ENCODE measurements at regions not wholly inside any gene's neighbourhood (a gene's known extent, or its start where the extent isn't known, plus 50 kb on each side); places are given as distances from the start of the nearest gene placed in this dataset.
"Not testable (repeated sequence)": the region's sequence is repeated elsewhere in the genome, so short reads cannot be mapped to it uniquely, and the experiment has no call there.

- no peak for DNase-seq
Observed at GRCh38 chr3:197404754-197405153, 106.3 kb upstream of the DLG1 start.

GRCh38 chr3:197404030-197404429 lies 105.6 kb upstream of the DLG1 start:
- no peak for DNase-seq

GRCh38 chr3:197402401-197402800 lies 104.0 kb upstream of the DLG1 start:
- not testable (repeated sequence) for DNase-seq

- DNase-seq = no peak
Observed at GRCh38 chr3:197399486-197399885, 101.1 kb upstream of the DLG1 start.

GRCh38 chr3:197398286-197398878 lies 100.0 kb upstream of the DLG1 start:
- no peak for DNase-seq

DNA sequence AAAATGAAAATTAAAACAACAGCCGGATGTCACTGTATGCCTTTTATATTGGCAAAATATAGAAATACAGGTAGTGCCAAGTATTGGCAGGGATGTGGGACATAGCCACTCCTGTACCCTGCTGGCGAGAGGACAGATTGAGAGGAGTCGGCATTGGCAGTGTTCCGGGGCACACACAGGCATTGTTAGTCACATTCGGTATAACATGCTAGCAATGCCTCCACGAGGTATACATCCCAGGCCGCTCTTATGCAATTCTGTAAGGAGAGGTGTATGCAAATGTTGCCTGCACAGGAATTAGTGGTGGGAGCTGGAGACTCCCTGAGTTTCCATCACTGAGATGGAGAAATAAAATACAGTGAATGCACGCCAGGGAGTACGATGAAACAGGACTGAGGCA lies 99.4 kb upstream of the DLG1 start:
- no peak for DNase-seq

- DNase-seq = no peak
Observed at GRCh38 chr3:197394464-197395321, 96.3 kb upstream of the DLG1 start.

DNA sequence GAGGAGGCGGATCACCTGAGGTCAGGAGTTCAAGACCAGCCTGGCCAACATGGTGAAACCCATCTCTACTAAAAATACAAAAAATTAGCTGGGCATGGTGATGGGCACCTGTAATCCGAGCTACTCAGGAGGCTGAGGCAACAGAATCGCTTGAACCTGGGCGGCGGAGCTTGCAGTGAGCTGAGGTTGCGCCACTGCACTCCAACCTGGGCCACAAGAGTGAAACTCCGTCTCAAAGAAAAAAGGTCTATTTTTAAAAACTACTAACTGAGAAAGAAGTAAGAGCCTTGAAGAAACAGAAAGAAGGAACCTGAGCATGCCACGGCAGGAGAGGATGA lies 95.7 kb upstream of the DLG1 start:
- not testable (repeated sequence) for DNase-seq

- no peak for DNase-seq
Observed at GRCh38 chr3:197393711-197394110, 95.3 kb upstream of the DLG1 start.

GRCh38 chr3:197392961-197393360 lies 94.5 kb upstream of the DLG1 start:
- DNase-seq = no peak

GRCh38 chr3:197381371-197381770 lies 83.0 kb upstream of the DLG1 start:
- DNase-seq = no peak

DNA sequence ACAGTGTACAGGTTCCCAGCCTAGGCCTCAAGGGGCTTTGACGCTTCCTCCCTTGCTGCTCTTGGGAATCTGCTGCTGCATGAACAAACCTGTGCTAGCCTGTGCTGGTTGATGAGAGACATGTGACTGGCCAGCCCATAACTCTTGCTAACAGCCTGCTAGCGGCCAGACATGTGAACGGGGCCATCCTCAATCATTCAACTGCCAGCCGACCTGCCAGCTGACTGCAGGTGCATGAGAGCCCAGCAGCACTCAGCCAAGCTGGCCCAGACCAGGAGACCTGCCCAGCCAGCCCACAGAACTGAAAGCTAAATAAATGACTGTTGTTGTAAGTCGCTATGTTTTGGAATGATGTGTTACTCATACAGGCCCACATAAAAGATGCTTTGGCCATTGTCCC lies 82.4 kb upstream of the DLG1 start:
- DNase-seq = no peak

GRCh38 chr3:197378985-197379718 lies 80.7 kb upstream of the DLG1 start:
- peak; percentile 73 for DNase-seq

DNA sequence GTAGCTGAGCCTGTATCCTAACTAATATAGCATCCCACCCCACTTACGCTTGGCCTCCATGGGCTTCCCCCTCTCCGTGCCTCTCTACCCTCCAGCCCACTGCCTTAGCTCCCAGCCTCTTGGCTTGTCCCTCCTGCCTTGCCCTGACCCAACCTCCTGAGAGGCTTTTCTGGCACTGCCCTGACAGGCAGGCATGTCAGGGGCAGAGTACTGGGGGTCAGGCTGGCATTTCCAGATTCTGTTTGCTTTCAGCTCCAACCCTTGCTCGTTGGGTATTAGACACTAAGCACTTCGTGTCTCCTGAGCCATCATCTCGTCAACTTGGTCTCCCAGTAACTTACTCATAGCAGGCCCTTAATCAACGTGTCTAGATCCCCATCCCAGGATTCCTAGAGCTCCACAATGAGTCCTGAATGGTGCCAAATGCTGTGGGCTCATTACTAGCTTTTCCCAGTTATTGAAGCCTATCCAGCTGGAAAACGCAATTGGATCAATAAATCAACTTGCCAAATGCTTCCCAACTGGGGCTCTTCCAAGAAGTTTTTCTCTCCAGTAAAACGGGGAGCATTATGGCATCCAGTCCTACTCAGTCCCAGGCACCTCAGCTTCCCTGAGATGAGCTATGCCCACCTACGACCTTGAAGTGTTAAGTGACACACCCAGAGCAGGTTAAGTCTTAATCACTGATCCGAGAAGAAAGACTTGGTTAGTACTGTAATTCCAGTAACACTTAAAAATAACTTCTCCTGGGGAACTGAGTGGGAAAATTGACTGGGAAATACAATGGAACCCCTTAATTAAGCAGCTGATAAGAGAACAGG lies 78.5 kb upstream of the DLG1 start:
- no peak for DNase-seq

GRCh38 chr3:197376020-197376419 lies 77.6 kb upstream of the DLG1 start:
- DNase-seq = no peak

DNA sequence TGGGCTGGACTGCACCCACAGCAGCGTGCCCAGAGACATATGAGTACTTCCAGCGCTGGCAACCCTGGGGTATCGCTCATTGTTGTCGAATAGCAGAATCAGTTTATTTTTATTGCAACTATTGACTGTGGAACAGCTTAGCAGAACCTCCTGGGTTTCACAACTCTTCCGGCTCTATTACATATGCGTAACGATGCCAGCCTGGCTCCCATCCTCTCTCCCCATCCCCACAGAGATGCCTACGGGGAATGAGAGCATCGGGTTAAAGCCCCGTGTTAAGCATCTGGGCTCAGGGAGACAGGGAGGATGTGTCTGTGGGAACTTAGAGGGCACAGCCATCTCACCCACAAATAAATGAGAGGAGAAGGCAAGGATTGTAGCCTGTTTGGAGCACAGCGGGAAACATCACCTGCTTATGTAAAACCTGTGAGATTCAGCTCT lies 76.6 kb upstream of the DLG1 start:
- DNase-seq = no peak

DNA sequence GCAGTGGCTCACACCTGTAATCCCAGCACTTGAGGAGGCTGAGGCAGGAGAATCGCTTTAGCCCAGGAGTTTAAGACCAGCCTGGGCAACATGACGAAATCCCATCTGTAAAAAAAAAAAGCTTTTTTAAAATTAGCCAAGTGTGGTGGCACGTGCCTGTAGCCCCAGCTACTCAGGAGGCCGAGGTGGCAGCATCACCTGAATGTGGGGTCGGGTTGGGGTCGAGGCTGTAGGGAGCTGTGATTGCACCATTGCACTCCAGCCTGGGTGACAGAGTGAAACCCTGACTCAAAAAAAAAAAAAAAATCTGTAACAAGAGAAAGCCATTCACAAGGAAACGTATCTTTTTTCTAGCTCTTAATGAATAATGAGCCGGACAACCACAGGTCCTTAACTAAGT lies 74.7 kb upstream of the DLG1 start:
- no peak for DNase-seq

GRCh38 chr3:197372047-197372661 lies 73.7 kb upstream of the DLG1 start:
- DNase-seq = no peak

GRCh38 chr3:197371591-197372046 lies 73.2 kb upstream of the DLG1 start:
- peak; percentile 98 for DNase-seq

DNA sequence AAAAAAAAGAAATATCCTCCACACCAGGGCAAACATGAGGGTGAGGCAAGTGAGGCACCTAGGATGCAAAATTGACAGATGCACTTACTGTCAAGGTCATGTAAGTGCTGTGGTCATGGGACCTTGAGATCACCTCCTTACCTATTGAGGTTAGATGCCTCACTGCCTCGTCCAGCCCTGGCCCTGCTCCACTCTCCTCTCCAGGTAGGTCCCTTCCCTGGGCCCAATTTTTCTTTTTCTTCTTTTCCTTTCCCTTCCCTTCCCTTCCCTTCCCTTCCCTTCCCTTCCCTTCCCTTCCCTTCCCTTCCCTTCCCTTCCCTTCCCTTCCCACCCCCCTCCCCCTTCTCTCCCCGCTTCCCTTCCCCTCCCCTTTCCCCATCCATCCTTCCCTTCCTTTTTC lies 71.1 kb upstream of the DLG1 start:
- no peak for DNase-seq

- DNase-seq = no peak
Observed at GRCh38 chr3:197368821-197369220, 70.4 kb upstream of the DLG1 start.

DNA sequence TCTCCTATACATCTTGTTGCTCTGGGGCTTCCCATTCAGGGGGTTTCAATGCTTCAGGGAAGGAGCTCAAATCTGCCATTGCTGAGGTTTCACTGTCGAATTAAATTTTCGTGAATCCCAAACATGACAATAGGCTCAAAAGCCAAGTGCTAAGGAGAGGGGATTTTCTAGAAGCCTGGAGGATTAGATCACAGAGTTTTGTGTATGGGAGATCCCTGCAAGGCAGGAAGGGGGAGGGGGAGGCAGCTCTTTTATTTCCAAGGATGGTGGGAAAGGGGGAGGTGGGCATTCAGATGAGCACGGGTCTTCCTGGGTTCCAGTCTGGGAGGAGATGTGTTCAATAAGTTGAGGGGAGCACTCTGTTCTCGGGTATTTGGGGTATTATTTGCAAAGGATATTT lies 69.9 kb upstream of the DLG1 start:
- no peak for DNase-seq

Measured in NCI-H2171 treated with DMSO at 0.1 percent for 48 hours (cell line).